HUES64 (cell line): ENCODE measurements at regions not wholly inside any gene's neighbourhood (a gene's known extent, or its start where the extent isn't known, plus 50 kb on each side); places are given as distances from the start of the nearest gene placed in this dataset.

Experiments
- H3K27ac ChIP-seq: 2 replicates; pipeline ENCODE4 v1.7.0; 2013; ENCODE audit warnings: low read depth, low read length, inconsistent platforms
- H3K27me3 ChIP-seq: 2 replicates; pipeline ENCODE4 v1.6.1; 2013; ENCODE audit warnings: mild to moderate bottlenecking, low read length; ENCODE audit not compliant: insufficient read depth
- H3K36me3 ChIP-seq: 2 replicates; pipeline ENCODE4 v1.6.1; 2013; ENCODE audit warnings: mild to moderate bottlenecking, low read length; ENCODE audit not compliant: insufficient read depth
- H3K4me1 ChIP-seq: 2 replicates; pipeline ENCODE4 v1.6.1; 2013; ENCODE audit warnings: mild to moderate bottlenecking, low read length, moderate library complexity; ENCODE audit not compliant: insufficient read depth
- H3K4me3 ChIP-seq: 2 replicates; pipeline ENCODE4 v1.5.1; 2013; ENCODE audit warnings: mild to moderate bottlenecking, low read length, moderate library complexity
- H3K9ac ChIP-seq: 2 replicates; pipeline ENCODE4 v1.6.1; 2013; ENCODE audit warnings: mild to moderate bottlenecking, low read depth, low read length
- H3K9me3 ChIP-seq: 2 replicates; pipeline ENCODE4 v1.6.1; 2013; ENCODE audit warnings: low read depth, low read length; ENCODE audit not compliant: insufficient read depth
- WGBS: fragments of 150-250, 120-280 bp; methylation state at CpG from one replicate; pipeline ENCODE4 v1.1.7; 2013; ENCODE audit warnings: missing lambda C conversion rate; 5-methylcytosine and 5-hydroxymethylcytosine counted together

GRCh38 chr2:146496248-146496647 lies 1348.6 kb upstream of the ACVR2A start:
- WGBS: no CpG with 5 or more reads among the region's 1 CpG
- H3K4me1 ChIP-seq: peaks cover 10% of the 10 kb centered on the region
- no peaks in the 10 kb centered on the region for H3K36me3 ChIP-seq
- no peaks in the 10 kb centered on the region for H3K27me3 ChIP-seq
- peaks cover 16% of the 10 kb centered on the region for H3K9me3 ChIP-seq
- no peak overlapping the region for H3K27ac ChIP-seq
- no peak overlapping the region for H3K4me3 ChIP-seq
- no peak overlapping the region for H3K9ac ChIP-seq

GRCh38 chr2:146489386-146489785 lies 1355.4 kb upstream of the ACVR2A start:
- H3K36me3 ChIP-seq: no peaks in the 10 kb centered on the region
- no peaks in the 10 kb centered on the region for H3K4me1 ChIP-seq
- no peak overlapping the region for H3K4me3 ChIP-seq
- peaks cover 11% of the 10 kb centered on the region for H3K9me3 ChIP-seq
- WGBS: 78% methylated on average over 1 of the region's 1 CpG
- no peak overlapping the region for H3K9ac ChIP-seq
- H3K27me3 ChIP-seq: no peaks in the 10 kb centered on the region
- H3K27ac ChIP-seq: no peak overlapping the region

GRCh38 chr2:146481629-146482028 lies 1363.2 kb upstream of the ACVR2A start:
- 92% methylated on average over 1 of the region's 1 CpG for WGBS
- H3K4me3 ChIP-seq: no peak overlapping the region
- no peaks in the 10 kb centered on the region for H3K9me3 ChIP-seq
- H3K27ac ChIP-seq: no peak overlapping the region
- no peak overlapping the region for H3K9ac ChIP-seq
- no peaks in the 10 kb centered on the region for H3K36me3 ChIP-seq
- H3K27me3 ChIP-seq: no peaks in the 10 kb centered on the region
- no peaks in the 10 kb centered on the region for H3K4me1 ChIP-seq

GRCh38 chr2:146477383-146477782 lies 1367.4 kb upstream of the ACVR2A start:
- Histone ChIP-seq H3K27me3 (no peaks in the 10 kb centered on the region), H3K9me3 (no peaks in the 10 kb centered on the region), H3K4me3 (no peak overlapping the region), H3K36me3 (no peaks in the 10 kb centered on the region), H3K9ac (no peak overlapping the region), H3K4me1 (0 out of 2 replicates have a peak, but pooled peaks cover 3% of the 10 kb centered on the region), H3K27ac (no peak overlapping the region)
- 82% methylated on average over 5 of the region's 5 CpGs for WGBS

- no peak overlapping the region for H3K9ac ChIP-seq
- WGBS: 92% methylated on average over 3 of the region's 3 CpGs
- no peaks in the 10 kb centered on the region for H3K36me3 ChIP-seq
- H3K9me3 ChIP-seq: no peaks in the 10 kb centered on the region
- H3K4me1 ChIP-seq: peaks cover 4% of the 10 kb centered on the region; the same call in 1 of the 2 replicates
- H3K4me3 ChIP-seq: no peak overlapping the region
- H3K27ac ChIP-seq: no peak overlapping the region
- H3K27me3 ChIP-seq: no peaks in the 10 kb centered on the region
Measured at GRCh38 chr2:146468578-146468977, 1376.3 kb upstream of the ACVR2A start.

GRCh38 chr2:146467425-146467824 lies 1377.4 kb upstream of the ACVR2A start:
- WGBS: 95% methylated on average over 2 of the region's 3 CpGs
- Histone ChIP-seq H3K36me3 (no peaks in the 10 kb centered on the region), H3K4me1 (peaks cover 4% of the 10 kb centered on the region; the same call in 1 of the 2 replicates), H3K9ac (no peak overlapping the region), H3K27me3 (no peaks in the 10 kb centered on the region), H3K4me3 (no peak overlapping the region), H3K27ac (no peak overlapping the region), H3K9me3 (no peaks in the 10 kb centered on the region)

- Histone ChIP-seq H3K4me3 (no peak overlapping the region), H3K27ac (no peak overlapping the region), H3K4me1 (peaks cover 4% of the 10 kb centered on the region; the same call in 1 of the 2 replicates), H3K9ac (no peak overlapping the region), H3K9me3 (no peaks in the 10 kb centered on the region), H3K36me3 (no peaks in the 10 kb centered on the region), H3K27me3 (no peaks in the 10 kb centered on the region)
- WGBS: 95% methylated on average over 7 of the region's 7 CpGs
Measured at GRCh38 chr2:146465460-146465859, 1379.4 kb upstream of the ACVR2A start.

GRCh38 chr2:146461068-146461467 lies 1383.8 kb upstream of the ACVR2A start:
- no peaks in the 10 kb centered on the region for H3K27me3 ChIP-seq
- H3K9ac ChIP-seq: no peak overlapping the region
- H3K4me3 ChIP-seq: no peak overlapping the region
- peaks cover 21% of the 10 kb centered on the region for H3K9me3 ChIP-seq
- H3K4me1 ChIP-seq: no peaks in the 10 kb centered on the region
- no peaks in the 10 kb centered on the region for H3K36me3 ChIP-seq
- no peak overlapping the region for H3K27ac ChIP-seq

GRCh38 chr2:146458585-146458984 lies 1386.2 kb upstream of the ACVR2A start:
- peaks cover 21% of the 10 kb centered on the region for H3K9me3 ChIP-seq
- no peaks in the 10 kb centered on the region for H3K27me3 ChIP-seq
- H3K36me3 ChIP-seq: no peaks in the 10 kb centered on the region
- H3K4me1 ChIP-seq: no peaks in the 10 kb centered on the region
- no peak overlapping the region for H3K9ac ChIP-seq
- H3K27ac ChIP-seq: no peak overlapping the region
- no peak overlapping the region for H3K4me3 ChIP-seq

GRCh38 chr2:146457221-146457620 lies 1387.6 kb upstream of the ACVR2A start:
- H3K4me3 ChIP-seq: no peak overlapping the region
- 99% methylated on average over 4 of the region's 4 CpGs for WGBS
- H3K27me3 ChIP-seq: no peaks in the 10 kb centered on the region
- no peak overlapping the region for H3K27ac ChIP-seq
- H3K36me3 ChIP-seq: no peaks in the 10 kb centered on the region
- no peaks in the 10 kb centered on the region for H3K4me1 ChIP-seq
- H3K9ac ChIP-seq: no peak overlapping the region
- peaks cover 21% of the 10 kb centered on the region for H3K9me3 ChIP-seq

- peaks cover 21% of the 10 kb centered on the region for H3K9me3 ChIP-seq
- H3K4me1 ChIP-seq: no peaks in the 10 kb centered on the region
- H3K4me3 ChIP-seq: no peak overlapping the region
- no peaks in the 10 kb centered on the region for H3K36me3 ChIP-seq
- H3K27me3 ChIP-seq: no peaks in the 10 kb centered on the region
- 82% methylated on average over 1 of the region's 1 CpG for WGBS
- no peak overlapping the region for H3K27ac ChIP-seq
- no peak overlapping the region for H3K9ac ChIP-seq
Measured at GRCh38 chr2:146455325-146455724, 1389.5 kb upstream of the ACVR2A start.

- Histone ChIP-seq H3K4me1 (no peaks in the 10 kb centered on the region), H3K36me3 (no peaks in the 10 kb centered on the region), H3K27ac (no peak overlapping the region), H3K9me3 (no peaks in the 10 kb centered on the region), H3K4me3 (no peak overlapping the region), H3K9ac (no peak overlapping the region), H3K27me3 (no peaks in the 10 kb centered on the region)
- 100% methylated on average over 1 of the region's 1 CpG for WGBS
Measured at GRCh38 chr2:146451972-146452371, 1392.9 kb upstream of the ACVR2A start.
